ENCODE measurements at regions not wholly inside any gene's neighbourhood (a gene's known extent, or its start where the extent isn't known, plus 50 kb on each side); places are given as distances from the start of the nearest gene placed in this dataset.

GRCh38 chr6:15157479-15157878, 88.4 kb upstream of the JARID2 start:
- TF ChIP-seq POLR2A (IDR thresholded peaks at IDR 0.05; ENCODE audit: borderline replicate concordance, extremely low read depth, insufficient read depth, insufficient read length) (no peak), ZNF274 (IDR thresholded peaks at IDR 0.05; ENCODE audit: low read depth, low read length) (no peak), MAX (IDR thresholded peaks at IDR 0.05) (no peak), CTCF (IDR thresholded peaks at IDR 0.05 in 2 of 3, conservative IDR thresholded peaks at IDR 0.05 in 1 of 3; ENCODE audit: borderline replicate concordance in 1 of 3, insufficient read depth in 1 of 3, low read depth in 2 of 3, low read length in 2 of 3) (no peak), SIN3A (IDR thresholded peaks at IDR 0.05; ENCODE audit: low read depth) (no peak), POLR2AphosphoS5 (IDR thresholded peaks at IDR 0.05; ENCODE audit: low read depth, low read length) (no peak), EZH2 (IDR thresholded peaks at IDR 0.05) (no peak), EZH2phosphoT487 (IDR thresholded peaks at IDR 0.05; ENCODE audit: borderline replicate concordance) (no peak), REST (IDR thresholded peaks at IDR 0.05; ENCODE audit: low read depth) (no peak), FOSL1 (IDR thresholded peaks at IDR 0.05; ENCODE audit: low read depth) (no peak), EGR1 (IDR thresholded peaks at IDR 0.05; ENCODE audit: low read depth) (no peak), RAD21 (IDR thresholded peaks at IDR 0.05; ENCODE audit: low read depth) (no peak)

All from HCT116 (cell line).